K562 (cell line): ENCODE measurements at regions not wholly inside any gene's neighbourhood (a gene's known extent, or its start where the extent isn't known, plus 50 kb on each side); places are given as distances from the start of the nearest gene placed in this dataset.

Source experiments
- ATAC-seq: fragments of 200-7000 bp; cut with Tn5 transposase; 3 replicates; pipeline ENCODE4 v1.9.1; 2020; ENCODE audit warnings: moderate library complexity
- BruUV-seq: library from RNA; stranded (reverse); fragments of 400-500 nt; replicated peaks from 2 replicates; lab custom pipeline; 2021; lab: Mats Ljungman, UMichigan
- CTCF ChIA-PET: fragments of 300-600 bp; formaldehyde crosslinking; extraction: SDS; loops from one replicate; lab custom pipeline; 2021; ENCODE audit warnings: low intra/inter-chr PET ratio; lab: Yijun Ruan, JAX
- POLR2A ChIA-PET: fragments of 300-600, 350-650 bp; sonication (Branson Sonifier 250); formaldehyde crosslinking; extraction: SDS; loops from one replicate; lab custom pipeline; 2021; ENCODE audit warnings: antibody characterized with exemption, inconsistent platforms; lab: Yijun Ruan, JAX
- DNase-seq, 4 experiments: peaks; one replicate each; pipeline versions ENCODE4 v3.0.0 to v3.0.0-alpha.2; 2011 to 2018; ENCODE audit warnings: low spot score in 3 of 4, mixed read lengths in 3 of 4; ENCODE audit errors: extremely low read depth in 1 of 4
- FAIRE-seq: peaks from 2 replicates; lab custom pipeline; 2011; peaks lifted over from hg19 to GRCh38; lab: Jason Lieb, UNC
- H2AFZ ChIP-seq: 2 replicates; pipeline ENCODE4 v1.6.0; 2011; ENCODE audit warnings: low read depth, low read length, control low read depth, inconsistent platforms
- H3K27ac ChIP-seq: fragments of 200-600 bp; 3 replicates; pipeline ENCODE4 v1.8.0; 2011; ENCODE audit warnings: low read depth, mild to moderate bottlenecking, control low read depth, inconsistent platforms, low read length, moderate library complexity, mixed read lengths; ENCODE audit errors: extremely low read depth
- H3K27me3 ChIP-seq, 2 experiments: fragments of 300-600 bp in 1 of 2; 2 replicates in 1 of 2; 3 replicates in 1 of 2; pipeline versions ENCODE4 v1.6.0 to v1.8.0; 2011; ENCODE audit warnings: inconsistent platforms in 2 of 2, low read length in 2 of 2, mild to moderate bottlenecking in 1 of 2, mixed read lengths in 1 of 2, moderate library complexity in 1 of 2; ENCODE audit not compliant: control insufficient read depth in 2 of 2, insufficient read depth in 2 of 2
- H3K36me3 ChIP-seq: fragments of 300-600 bp; 3 replicates; pipeline ENCODE4 v1.8.0; 2011; ENCODE audit warnings: mild to moderate bottlenecking, low read length, inconsistent platforms; ENCODE audit not compliant: control insufficient read depth, insufficient read depth
- H3K4me1 ChIP-seq, 2 experiments: fragments of 200-600 bp in 1 of 2; replicated peaks in 1 of 2; 2 replicates in 1 of 2; 3 replicates in 1 of 2; pipeline versions ENCODE4 v1.5.1 to v1.8.0; 2011; ENCODE audit warnings: inconsistent platforms in 2 of 2, low read length in 2 of 2, mild to moderate bottlenecking in 1 of 2, mixed read lengths in 1 of 2, moderate library complexity in 1 of 2; ENCODE audit not compliant: control insufficient read depth in 2 of 2, insufficient read depth in 2 of 2
- H3K4me2 ChIP-seq: 2 replicates; pipeline ENCODE4 v1.6.1; 2011; ENCODE audit warnings: low read length, control low read depth, inconsistent platforms, mixed read lengths; ENCODE audit not compliant: insufficient read depth
- H3K4me3 ChIP-seq: fragments of 200-600 bp; sonication (generic), shearing (Covaris generic); 2 replicates; pipeline ENCODE4 v1.5.1; 2016; ENCODE audit warnings: control low read depth, inconsistent platforms
- H3K79me2 ChIP-seq: fragments of 200-600 bp; 3 replicates; pipeline ENCODE4 v1.8.0; 2011; ENCODE audit warnings: low read length, inconsistent platforms; ENCODE audit not compliant: control insufficient read depth, insufficient read depth
- H3K9ac ChIP-seq, 2 experiments: 2 replicates each; pipeline versions ENCODE4 v1.6.0 to v1.6.1; 2011; ENCODE audit warnings: low read depth in 2 of 2, low read length in 2 of 2, control low read depth in 1 of 2, inconsistent platforms in 1 of 2, mild to moderate bottlenecking in 1 of 2, mixed read lengths in 1 of 2; ENCODE audit not compliant: insufficient read depth in 1 of 2
- H3K9me1 ChIP-seq: one replicate; pipeline ENCODE4 v1.6.0; 2011; ENCODE audit warnings: inconsistent platforms, mild to moderate bottlenecking, low read length, moderate library complexity; ENCODE audit not compliant: control insufficient read depth, insufficient read depth
- H3K9me3 ChIP-seq: replicated peaks from 2 replicates; pipeline ENCODE4 v1.5.1; 2011; ENCODE audit warnings: low read depth, low read length, inconsistent platforms; ENCODE audit not compliant: control insufficient read depth, insufficient read depth
- H4K20me1 ChIP-seq: replicated peaks from 2 replicates; pipeline ENCODE4 v1.6.1; 2011; ENCODE audit warnings: low read length, inconsistent platforms, mixed read lengths; ENCODE audit not compliant: control insufficient read depth, insufficient read depth
- ARNT ChIP-seq, 2 experiments: fragments of 450-650 bp; IDR thresholded peaks; 2 replicates each; pipeline ENCODE4 v1.6.1; 2016; ENCODE audit warnings: mild to moderate bottlenecking in 1 of 2
- CREBBP ChIP-seq: IDR thresholded peaks from one replicate; pipeline ENCODE4 v1.6.1; 2012; ENCODE audit warnings: low read depth, mild to moderate bottlenecking, control low read depth, inconsistent platforms, low read length
- DIDO1 ChIP-seq: fragments of 450-650 bp; IDR thresholded peaks from 2 replicates; pipeline ENCODE4 v1.6.1; 2016; ENCODE audit warnings: low read depth, missing biosample characterization, missing genetic modification characterization
- EWSR1 ChIP-seq: fragments of 450-650 bp; IDR thresholded peaks from 2 replicates; pipeline ENCODE4 v1.6.1; 2018; ENCODE audit warnings: borderline replicate concordance, mild to moderate bottlenecking, low read depth, moderate library complexity; ENCODE audit not compliant: partially characterized antibody
- GABPB1 ChIP-seq: sonication (generic); formaldehyde crosslinking; IDR thresholded peaks from 2 replicates; pipeline ENCODE4 v1.8.0; 2022; ENCODE audit warnings: mild to moderate bottlenecking, missing genetic modification reagents
- NFE2L1 ChIP-seq: fragments of 450-650 bp; IDR thresholded peaks from 2 replicates; pipeline ENCODE4 v1.6.1; 2016; ENCODE audit warnings: missing genetic modification characterization, low read depth, mild to moderate bottlenecking, missing compliant biosample characterization, moderate library complexity, borderline replicate concordance
- NUFIP1 ChIP-seq: fragments of 450-650 bp; IDR thresholded peaks from 2 replicates; pipeline ENCODE4 v1.6.1; 2018; ENCODE audit not compliant: partially characterized antibody
- PHB2 ChIP-seq: fragments of 450-650 bp; IDR thresholded peaks from 2 replicates; pipeline ENCODE4 v1.6.1; 2017; ENCODE audit warnings: low read depth
- POLR2AphosphoS5 ChIP-seq: IDR thresholded peaks from 2 replicates; pipeline ENCODE4 v1.6.1; 2011; ENCODE audit warnings: mild to moderate bottlenecking, low read depth, low read length, moderate library complexity; ENCODE audit not compliant: control insufficient read depth, insufficient read depth
- POLR2G ChIP-seq: fragments of 200-400 bp; formaldehyde crosslinking; IDR thresholded peaks from 2 replicates; pipeline ENCODE4 v1.6.1; 2017; ENCODE audit warnings: low read depth, mild to moderate bottlenecking, antibody characterized with exemption, low read length, moderate library complexity
- PREB ChIP-seq: sonication (generic); formaldehyde crosslinking; IDR thresholded peaks from 2 replicates; pipeline ENCODE4 v1.8.1; 2023; ENCODE audit warnings: mild to moderate bottlenecking, missing genetic modification reagents
- SUPT5H ChIP-seq: fragments of 450-650 bp; IDR thresholded peaks from 2 replicates; pipeline ENCODE4 v1.6.1; 2016
- TAF1 ChIP-seq: IDR thresholded peaks from 2 replicates; pipeline ENCODE4 v1.6.1; 2011; ENCODE audit warnings: mild to moderate bottlenecking, low read length, moderate library complexity; ENCODE audit not compliant: insufficient read depth, control insufficient read depth, severe bottlenecking; ENCODE audit errors: extremely low read depth
- TRIM28 ChIP-seq: fragments of 450-650 bp; IDR thresholded peaks from 2 replicates; pipeline ENCODE4 v1.6.1; 2017
- XRCC4 ChIP-seq: IDR thresholded peaks from one replicate; pipeline ENCODE4 v1.6.1; 2011; ENCODE audit not compliant: insufficient read depth, insufficient read length; ENCODE audit errors: extremely low read depth
- ZNF146 ChIP-seq: IDR thresholded peaks from one replicate; pipeline ENCODE4 v1.6.1; 2018; ENCODE audit warnings: missing compliant biosample characterization; ENCODE audit not compliant: unreplicated experiment
- ZNF184 ChIP-seq: sonication (generic); formaldehyde crosslinking; IDR thresholded peaks from 2 replicates; pipeline ENCODE4 v1.5.0; 2020; ENCODE audit warnings: missing genetic modification reagents
- ZNF239 ChIP-seq: fragments of 250-450 bp; sonication (Bioruptor Pico); IDR thresholded peaks from 2 replicates; pipeline ENCODE4 v1.4.0; 2020; ENCODE audit warnings: mild to moderate bottlenecking
- WGBS: fragments of 100-300 bp; shearing (Covaris generic); methylation state at CpG from one replicate; pipeline ENCODE4 v1.1.6; 2016; ENCODE audit warnings: low coverage, mixed read lengths; ENCODE audit not compliant: insufficient coverage; ENCODE audit errors: missing lambda C conversion rate; 5-methylcytosine and 5-hydroxymethylcytosine counted together
- in situ Hi-C: fragments of 300-500 bp; cut with MboI; formaldehyde crosslinking; loops from 4 replicates; pipeline ENCODE4 v1.15.0; 2018; ENCODE audit warnings: inconsistent platforms, mixed read lengths
- intact Hi-C: fragments of 100-400 bp; cut with micrococcal nuclease; formaldehyde crosslinking; loops from 2 replicates; pipeline ENCODE4 v1.14.2; 2022
- TF ChIP-seq, protein P1 (sequence below): IDR thresholded peaks from 2 replicates; pipeline ENCODE4 v1.6.1; 2012; ENCODE audit warnings: low read depth, low read length, improper control_type of control experiment, borderline replicate concordance
- TF ChIP-seq, protein P2 (sequence below): fragments of 450-650 bp; formaldehyde crosslinking; IDR thresholded peaks from 2 replicates; pipeline ENCODE4 v1.4.0; 2020; ENCODE audit warnings: mild to moderate bottlenecking, moderate library complexity

GRCh38 chr2:103887625-103888024 lies 966.3 kb upstream of the POU3F3 start:
- no peak overlapping the region for H2AFZ ChIP-seq
- in situ Hi-C loops, result no loop called here
- no peaks in the 10 kb centered on the region for H3K79me2 ChIP-seq
- no TSS peak for BruUV-seq
- H3K27me3 ChIP-seq, result no peaks in the 10 kb centered on the region
- no peak for TF ChIP-seq ZNF184
- TF ChIP-seq TAF1, result no peak
- TF ChIP-seq SUPT5H, result no peak
- TF ChIP-seq ZNF239, result no peak
- TF ChIP-seq PREB (CRISPR knock-in tag), result no peak
- TF ChIP-seq ZNF146 (CRISPR knock-in tag), result no peak
- TF ChIP-seq PHB2, result no peak
- TF ChIP-seq DIDO1, result no peak
- TF ChIP-seq NUFIP1, result no peak
- TF ChIP-seq POLR2G, result no peak
- TF ChIP-seq ARNT (IDR thresholded peaks at IDR 0.05), result no peak
- TF ChIP-seq, protein P1, sequence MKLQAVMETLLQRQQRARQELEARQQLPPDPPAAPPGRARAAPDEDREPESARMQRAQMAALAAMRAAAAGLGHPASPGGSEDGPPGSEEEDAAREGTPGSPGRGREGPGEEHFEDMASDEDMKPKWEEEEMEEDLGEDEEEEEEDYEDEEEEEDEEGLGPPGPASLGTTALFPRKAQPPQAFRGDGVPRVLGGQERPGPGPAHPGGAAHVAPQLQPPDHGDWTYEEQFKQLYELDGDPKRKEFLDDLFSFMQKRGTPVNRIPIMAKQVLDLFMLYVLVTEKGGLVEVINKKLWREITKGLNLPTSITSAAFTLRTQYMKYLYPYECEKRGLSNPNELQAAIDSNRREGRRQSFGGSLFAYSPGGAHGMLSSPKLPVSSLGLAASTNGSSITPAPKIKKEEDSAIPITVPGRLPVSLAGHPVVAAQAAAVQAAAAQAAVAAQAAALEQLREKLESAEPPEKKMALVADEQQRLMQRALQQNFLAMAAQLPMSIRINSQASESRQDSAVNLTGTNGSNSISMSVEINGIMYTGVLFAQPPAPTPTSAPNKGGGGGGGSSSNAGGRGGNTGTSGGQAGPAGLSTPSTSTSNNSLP, result no peak
- no peak for TF ChIP-seq EWSR1
- no peak for TF ChIP-seq NFE2L1 (tag)
- no peak for TF ChIP-seq XRCC4
- no peak for TF ChIP-seq GABPB1 (CRISPR knock-in tag)
- TF ChIP-seq, protein P2, sequence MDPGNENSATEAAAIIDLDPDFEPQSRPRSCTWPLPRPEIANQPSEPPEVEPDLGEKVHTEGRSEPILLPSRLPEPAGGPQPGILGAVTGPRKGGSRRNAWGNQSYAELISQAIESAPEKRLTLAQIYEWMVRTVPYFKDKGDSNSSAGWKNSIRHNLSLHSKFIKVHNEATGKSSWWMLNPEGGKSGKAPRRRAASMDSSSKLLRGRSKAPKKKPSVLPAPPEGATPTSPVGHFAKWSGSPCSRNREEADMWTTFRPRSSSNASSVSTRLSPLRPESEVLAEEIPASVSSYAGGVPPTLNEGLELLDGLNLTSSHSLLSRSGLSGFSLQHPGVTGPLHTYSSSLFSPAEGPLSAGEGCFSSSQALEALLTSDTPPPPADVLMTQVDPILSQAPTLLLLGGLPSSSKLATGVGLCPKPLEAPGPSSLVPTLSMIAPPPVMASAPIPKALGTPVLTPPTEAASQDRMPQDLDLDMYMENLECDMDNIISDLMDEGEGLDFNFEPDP (CRISPR knock-in tag), result no peak
- TF ChIP-seq CREBBP, result no peak
- TF ChIP-seq POLR2AphosphoS5, result no peak
- no peak for TF ChIP-seq TRIM28
- DNase-seq (no peak), ATAC-seq (no peak), FAIRE-seq (no peak)
- no peak overlapping the region for H3K27ac ChIP-seq
- no peak overlapping the region for H3K4me3 ChIP-seq
- no peak overlapping the region for H3K9ac ChIP-seq
- H3K4me1 ChIP-seq, result no peaks in the 10 kb centered on the region
- ChIA-PET POLR2A (no interaction called here), CTCF (no interaction called here)
- WGBS, result 0% methylated on average over 1 of the region's 1 CpG
- intact Hi-C loops, result no loop called here
- no peaks in the 10 kb centered on the region for H4K20me1 ChIP-seq
- no peak overlapping the region for H3K4me2 ChIP-seq
- no peaks in the 10 kb centered on the region for H3K9me1 ChIP-seq
- H3K9me3 ChIP-seq, result no peaks in the 10 kb centered on the region
- H3K36me3 ChIP-seq, result no peaks in the 10 kb centered on the region
